K562 (cell line): ENCODE measurements at regions not wholly inside any gene's neighbourhood (a gene's known extent, or its start where the extent isn't known, plus 50 kb on each side); places are given as distances from the start of the nearest gene placed in this dataset.

ENCODE experiments used
- ATAC-seq: fragments of 200-7000 bp; cut with Tn5 transposase; 3 replicates; pipeline ENCODE4 v1.9.1; 2020; ENCODE audit warnings: moderate library complexity
- BruUV-seq: library from RNA; stranded (reverse); fragments of 400-500 nt; replicated peaks from 2 replicates; lab custom pipeline; 2021; lab: Mats Ljungman, UMichigan
- CTCF ChIA-PET: fragments of 300-600 bp; formaldehyde crosslinking; extraction: SDS; loops from one replicate; lab custom pipeline; 2021; ENCODE audit warnings: low intra/inter-chr PET ratio; lab: Yijun Ruan, JAX
- POLR2A ChIA-PET: fragments of 300-600, 350-650 bp; sonication (Branson Sonifier 250); formaldehyde crosslinking; extraction: SDS; loops from one replicate; lab custom pipeline; 2021; ENCODE audit warnings: antibody characterized with exemption, inconsistent platforms; lab: Yijun Ruan, JAX
- DNase-seq, 4 experiments: peaks; one replicate each; pipeline versions ENCODE4 v3.0.0 to v3.0.0-alpha.2; 2011 to 2018; ENCODE audit warnings: low spot score in 3 of 4, mixed read lengths in 3 of 4; ENCODE audit errors: extremely low read depth in 1 of 4
- FAIRE-seq: peaks from 2 replicates; lab custom pipeline; 2011; peaks lifted over from hg19 to GRCh38; lab: Jason Lieb, UNC
- H2AFZ ChIP-seq: 2 replicates; pipeline ENCODE4 v1.6.0; 2011; ENCODE audit warnings: low read depth, low read length, control low read depth, inconsistent platforms
- H3K27ac ChIP-seq: fragments of 200-600 bp; 3 replicates; pipeline ENCODE4 v1.8.0; 2011; ENCODE audit warnings: low read depth, mild to moderate bottlenecking, control low read depth, inconsistent platforms, low read length, moderate library complexity, mixed read lengths; ENCODE audit errors: extremely low read depth
- H3K27me3 ChIP-seq, 2 experiments: fragments of 300-600 bp in 1 of 2; 2 replicates in 1 of 2; 3 replicates in 1 of 2; pipeline versions ENCODE4 v1.6.0 to v1.8.0; 2011; ENCODE audit warnings: inconsistent platforms in 2 of 2, low read length in 2 of 2, mild to moderate bottlenecking in 1 of 2, mixed read lengths in 1 of 2, moderate library complexity in 1 of 2; ENCODE audit not compliant: control insufficient read depth in 2 of 2, insufficient read depth in 2 of 2
- H3K36me3 ChIP-seq: fragments of 300-600 bp; 3 replicates; pipeline ENCODE4 v1.8.0; 2011; ENCODE audit warnings: mild to moderate bottlenecking, low read length, inconsistent platforms; ENCODE audit not compliant: control insufficient read depth, insufficient read depth
- H3K4me1 ChIP-seq, 2 experiments: fragments of 200-600 bp in 1 of 2; replicated peaks in 1 of 2; 2 replicates in 1 of 2; 3 replicates in 1 of 2; pipeline versions ENCODE4 v1.5.1 to v1.8.0; 2011; ENCODE audit warnings: inconsistent platforms in 2 of 2, low read length in 2 of 2, mild to moderate bottlenecking in 1 of 2, mixed read lengths in 1 of 2, moderate library complexity in 1 of 2; ENCODE audit not compliant: control insufficient read depth in 2 of 2, insufficient read depth in 2 of 2
- H3K4me2 ChIP-seq: 2 replicates; pipeline ENCODE4 v1.6.1; 2011; ENCODE audit warnings: low read length, control low read depth, inconsistent platforms, mixed read lengths; ENCODE audit not compliant: insufficient read depth
- H3K4me3 ChIP-seq: fragments of 200-600 bp; sonication (generic), shearing (Covaris generic); 2 replicates; pipeline ENCODE4 v1.5.1; 2016; ENCODE audit warnings: control low read depth, inconsistent platforms
- H3K79me2 ChIP-seq: fragments of 200-600 bp; 3 replicates; pipeline ENCODE4 v1.8.0; 2011; ENCODE audit warnings: low read length, inconsistent platforms; ENCODE audit not compliant: control insufficient read depth, insufficient read depth
- H3K9ac ChIP-seq, 2 experiments: 2 replicates each; pipeline versions ENCODE4 v1.6.0 to v1.6.1; 2011; ENCODE audit warnings: low read depth in 2 of 2, low read length in 2 of 2, control low read depth in 1 of 2, inconsistent platforms in 1 of 2, mild to moderate bottlenecking in 1 of 2, mixed read lengths in 1 of 2; ENCODE audit not compliant: insufficient read depth in 1 of 2
- H3K9me1 ChIP-seq: one replicate; pipeline ENCODE4 v1.6.0; 2011; ENCODE audit warnings: inconsistent platforms, mild to moderate bottlenecking, low read length, moderate library complexity; ENCODE audit not compliant: control insufficient read depth, insufficient read depth
- H3K9me3 ChIP-seq: replicated peaks from 2 replicates; pipeline ENCODE4 v1.5.1; 2011; ENCODE audit warnings: low read depth, low read length, inconsistent platforms; ENCODE audit not compliant: control insufficient read depth, insufficient read depth
- H4K20me1 ChIP-seq: replicated peaks from 2 replicates; pipeline ENCODE4 v1.6.1; 2011; ENCODE audit warnings: low read length, inconsistent platforms, mixed read lengths; ENCODE audit not compliant: control insufficient read depth, insufficient read depth
- BMI1 ChIP-seq: fragments of 150-350 bp; IDR thresholded peaks from 2 replicates; pipeline ENCODE4 v1.6.1; 2014; ENCODE audit warnings: low read length
- HNRNPL ChIP-seq: fragments of 200-400 bp; formaldehyde crosslinking; IDR thresholded peaks from 2 replicates; pipeline ENCODE4 v1.6.1; 2017; ENCODE audit warnings: low read depth, mild to moderate bottlenecking, low read length
- LCOR ChIP-seq: sonication (generic); formaldehyde crosslinking; IDR thresholded peaks from 2 replicates; pipeline ENCODE4 v1.8.0; 2022; ENCODE audit warnings: mild to moderate bottlenecking, missing genetic modification reagents
- MLLT1 ChIP-seq, 2 experiments: fragments of 450-650 bp; IDR thresholded peaks; 2 replicates each; pipeline ENCODE4 v1.6.1; 2016
- ZBTB34 ChIP-seq: fragments of 250-450 bp; sonication (Bioruptor Pico); IDR thresholded peaks from 2 replicates; pipeline ENCODE4 v1.8.0; 2021; ENCODE audit warnings: mild to moderate bottlenecking, moderate library complexity
- ZNF263 ChIP-seq: sonication (generic); formaldehyde crosslinking; IDR thresholded peaks from 2 replicates; pipeline ENCODE4 v1.8.0; 2022; ENCODE audit warnings: mild to moderate bottlenecking, missing genetic modification reagents, borderline replicate concordance
- in situ Hi-C: fragments of 300-500 bp; cut with MboI; formaldehyde crosslinking; loops from 4 replicates; pipeline ENCODE4 v1.15.0; 2018; ENCODE audit warnings: inconsistent platforms, mixed read lengths
- intact Hi-C: fragments of 100-400 bp; cut with micrococcal nuclease; formaldehyde crosslinking; loops from 2 replicates; pipeline ENCODE4 v1.14.2; 2022

GRCh38 chr1:80666073-80666472 is 1134.7 kb upstream of the ADGRL2 start:
- TF ChIP-seq ZNF263 (CRISPR knock-in tag) = no peak
- TF ChIP-seq LCOR = no peak
- TF ChIP-seq MLLT1 (IDR thresholded peaks at IDR 0.05) = no peak
- TF ChIP-seq BMI1 = no peak
- no peak for TF ChIP-seq ZBTB34 (CRISPR knock-in tag)
- no peak for TF ChIP-seq HNRNPL

More at GRCh38 chr1:80666073-80666472, 1134.7 kb upstream of the ADGRL2 start:
- no peaks in the 10 kb centered on the region for H3K4me1 ChIP-seq
- no peak overlapping the region for H3K4me2 ChIP-seq
- intact Hi-C loops (no loop called here), in situ Hi-C loops (no loop called here)
- H3K9me3 ChIP-seq = no peaks in the 10 kb centered on the region
- FAIRE-seq (no peak), DNase-seq (no peak), ATAC-seq (no peak)
- ChIA-PET CTCF (no interaction called here), POLR2A (no interaction called here)
- no peaks in the 10 kb centered on the region for H4K20me1 ChIP-seq
- no peak overlapping the region for H3K4me3 ChIP-seq
- no peaks in the 10 kb centered on the region for H3K9me1 ChIP-seq
- no peaks in the 10 kb centered on the region for H3K27me3 ChIP-seq
- no peak overlapping the region for H3K27ac ChIP-seq
- H3K79me2 ChIP-seq = no peaks in the 10 kb centered on the region
- H3K9ac ChIP-seq = no peak overlapping the region
- H3K36me3 ChIP-seq = no peaks in the 10 kb centered on the region
- no TSS peak for BruUV-seq
- no peak overlapping the region for H2AFZ ChIP-seq
